Activated naive CD8-positive, alpha-beta T cell treated with anti-CD3 and anti-CD28 coated beads for 36 hours (primary cell): ENCODE measurements at regions not wholly inside any gene's neighbourhood (a gene's known extent, or its start where the extent isn't known, plus 50 kb on each side); places are given as distances from the start of the nearest gene placed in this dataset.

Experiments used
- DNase-seq: peaks from one replicate; pipeline ENCODE4 v3.0.0; 2021
- H3K27ac Mint-ChIP-seq: one replicate; pipeline ENCODE4 v1.8.0; 2022; ENCODE audit warnings: mild to moderate bottlenecking, moderate library complexity, mixed read lengths
- H3K27me3 Mint-ChIP-seq: one replicate; pipeline ENCODE4 v1.8.0; 2022; ENCODE audit warnings: mild to moderate bottlenecking, mixed read lengths
- H3K36me3 Mint-ChIP-seq: one replicate; pipeline ENCODE4 v1.8.0; 2021; ENCODE audit warnings: mild to moderate bottlenecking, mixed read lengths
- H3K4me1 Mint-ChIP-seq: one replicate; pipeline ENCODE4 v1.8.0; 2021; ENCODE audit warnings: mixed read lengths
- H3K4me3 Mint-ChIP-seq: one replicate; pipeline ENCODE4 v1.8.0; 2022; ENCODE audit warnings: mild to moderate bottlenecking, moderate library complexity, mixed read lengths
- H3K9me3 Mint-ChIP-seq: one replicate; pipeline ENCODE4 v1.8.0; 2022; ENCODE audit warnings: mixed read lengths

GRCh38 chr10:1923586-1923985 is 186.3 kb upstream of the ADARB2 start:
- H3K36me3 Mint-ChIP-seq: no peaks in the 10 kb centered on the region
- H3K9me3 Mint-ChIP-seq: no peaks in the 10 kb centered on the region
- no peaks in the 10 kb centered on the region for H3K27me3 Mint-ChIP-seq
- DNase-seq: no peak
- no peak overlapping the region for H3K27ac Mint-ChIP-seq
- peaks cover 5% of the 10 kb centered on the region for H3K4me1 Mint-ChIP-seq
- H3K4me3 Mint-ChIP-seq: no peak overlapping the region

- Mint-ChIP-seq H3K27ac (no peak overlapping the region), H3K4me3 (no peak overlapping the region), H3K36me3 (no peaks in the 10 kb centered on the region), H3K4me1 (peaks cover 5% of the 10 kb centered on the region), H3K27me3 (no peaks in the 10 kb centered on the region), H3K9me3 (no peaks in the 10 kb centered on the region)
- DNase-seq: no peak
Observed at GRCh38 chr10:1920941-1921340, 183.6 kb upstream of the ADARB2 start.

GRCh38 chr10:1920127-1920526 is 182.8 kb upstream of the ADARB2 start:
- DNase-seq: no peak
- Mint-ChIP-seq H3K36me3 (no peaks in the 10 kb centered on the region), H3K27me3 (no peaks in the 10 kb centered on the region), H3K27ac (no peak overlapping the region), H3K4me1 (peaks cover 5% of the 10 kb centered on the region), H3K9me3 (no peaks in the 10 kb centered on the region), H3K4me3 (no peak overlapping the region)

GRCh38 chr10:1911771-1912170 is 174.4 kb upstream of the ADARB2 start:
- Mint-ChIP-seq H3K9me3 (no peaks in the 10 kb centered on the region), H3K27ac (no peak overlapping the region), H3K27me3 (no peaks in the 10 kb centered on the region), H3K36me3 (no peaks in the 10 kb centered on the region), H3K4me1 (no peaks in the 10 kb centered on the region), H3K4me3 (no peak overlapping the region)
- no peak for DNase-seq

GRCh38 chr10:1903982-1904381 is 166.7 kb upstream of the ADARB2 start:
- H3K4me1 Mint-ChIP-seq: no peaks in the 10 kb centered on the region
- no peak for DNase-seq
- no peak overlapping the region for H3K27ac Mint-ChIP-seq
- H3K36me3 Mint-ChIP-seq: no peaks in the 10 kb centered on the region
- H3K4me3 Mint-ChIP-seq: no peak overlapping the region
- no peaks in the 10 kb centered on the region for H3K9me3 Mint-ChIP-seq
- H3K27me3 Mint-ChIP-seq: peaks cover 6% of the 10 kb centered on the region

GRCh38 chr10:1896153-1896552 is 158.8 kb upstream of the ADARB2 start:
- Mint-ChIP-seq H3K36me3 (no peaks in the 10 kb centered on the region), H3K4me3 (no peak overlapping the region), H3K27ac (no peak overlapping the region), H3K27me3 (no peaks in the 10 kb centered on the region), H3K9me3 (no peaks in the 10 kb centered on the region), H3K4me1 (no peaks in the 10 kb centered on the region)
- no peak for DNase-seq

- no peak for DNase-seq
- Mint-ChIP-seq H3K4me1 (no peaks in the 10 kb centered on the region), H3K9me3 (no peaks in the 10 kb centered on the region), H3K4me3 (no peak overlapping the region), H3K36me3 (no peaks in the 10 kb centered on the region), H3K27me3 (no peaks in the 10 kb centered on the region), H3K27ac (no peak overlapping the region)
Observed at GRCh38 chr10:1895691-1896090, 158.4 kb upstream of the ADARB2 start.

- H3K27me3 Mint-ChIP-seq: no peaks in the 10 kb centered on the region
- no peaks in the 10 kb centered on the region for H3K4me1 Mint-ChIP-seq
- H3K27ac Mint-ChIP-seq: no peak overlapping the region
- H3K4me3 Mint-ChIP-seq: no peak overlapping the region
- no peaks in the 10 kb centered on the region for H3K9me3 Mint-ChIP-seq
- no peaks in the 10 kb centered on the region for H3K36me3 Mint-ChIP-seq
- no peak for DNase-seq
Observed at GRCh38 chr10:1894912-1895311, 157.6 kb upstream of the ADARB2 start.

- Mint-ChIP-seq H3K4me1 (no peaks in the 10 kb centered on the region), H3K27me3 (no peaks in the 10 kb centered on the region), H3K27ac (no peak overlapping the region), H3K9me3 (no peaks in the 10 kb centered on the region), H3K4me3 (no peak overlapping the region), H3K36me3 (no peaks in the 10 kb centered on the region)
- DNase-seq: no peak
Observed at GRCh38 chr10:1893941-1894340, 156.6 kb upstream of the ADARB2 start.

GRCh38 chr10:1886039-1886438 is 148.7 kb upstream of the ADARB2 start:
- no peaks in the 10 kb centered on the region for H3K27me3 Mint-ChIP-seq
- H3K9me3 Mint-ChIP-seq: peaks cover 6% of the 10 kb centered on the region

GRCh38 chr10:1882728-1883127 is 145.4 kb upstream of the ADARB2 start:
- Mint-ChIP-seq H3K9me3 (peaks cover 1% of the 10 kb centered on the region), H3K27ac (no peak overlapping the region), H3K4me3 (no peak overlapping the region), H3K27me3 (no peaks in the 10 kb centered on the region), H3K36me3 (peaks cover 3% of the 10 kb centered on the region), H3K4me1 (no peaks in the 10 kb centered on the region)
- no peak for DNase-seq

More at GRCh38 chr10:1886039-1886438, 148.7 kb upstream of the ADARB2 start:
- H3K4me3 Mint-ChIP-seq: no peak overlapping the region
- H3K36me3 Mint-ChIP-seq: no peaks in the 10 kb centered on the region
- DNase-seq: no peak
- H3K4me1 Mint-ChIP-seq: no peaks in the 10 kb centered on the region
- no peak overlapping the region for H3K27ac Mint-ChIP-seq

GRCh38 chr10:1882180-1882579 is 144.9 kb upstream of the ADARB2 start:
- no peaks in the 10 kb centered on the region for H3K4me1 Mint-ChIP-seq
- H3K27ac Mint-ChIP-seq: no peak overlapping the region
- H3K36me3 Mint-ChIP-seq: peaks cover 3% of the 10 kb centered on the region
- no peaks in the 10 kb centered on the region for H3K27me3 Mint-ChIP-seq
- no peak overlapping the region for H3K4me3 Mint-ChIP-seq
- DNase-seq: no peak
- H3K9me3 Mint-ChIP-seq: peaks cover 1% of the 10 kb centered on the region

- Mint-ChIP-seq H3K9me3 (peaks cover 1% of the 10 kb centered on the region), H3K4me1 (no peaks in the 10 kb centered on the region), H3K4me3 (no peak overlapping the region), H3K27me3 (no peaks in the 10 kb centered on the region), H3K36me3 (peaks cover 3% of the 10 kb centered on the region), H3K27ac (no peak overlapping the region)
- no peak for DNase-seq
Observed at GRCh38 chr10:1881636-1882035, 144.3 kb upstream of the ADARB2 start.

- H3K36me3 Mint-ChIP-seq: peaks cover 2% of the 10 kb centered on the region
- DNase-seq: no peak
- H3K4me1 Mint-ChIP-seq: no peaks in the 10 kb centered on the region
- no peaks in the 10 kb centered on the region for H3K9me3 Mint-ChIP-seq
- no peak overlapping the region for H3K27ac Mint-ChIP-seq
- H3K4me3 Mint-ChIP-seq: no peak overlapping the region
- no peaks in the 10 kb centered on the region for H3K27me3 Mint-ChIP-seq
Observed at GRCh38 chr10:1874533-1874932, 137.2 kb upstream of the ADARB2 start.

GRCh38 chr10:1873661-1874315 is 136.5 kb upstream of the ADARB2 start:
- Mint-ChIP-seq H3K4me3 (no peak overlapping the region), H3K27me3 (no peaks in the 10 kb centered on the region), H3K36me3 (peaks cover 2% of the 10 kb centered on the region), H3K27ac (peak overlapping the region; percentile 23), H3K4me1 (no peaks in the 10 kb centered on the region), H3K9me3 (no peaks in the 10 kb centered on the region)
- no peak for DNase-seq

GRCh38 chr10:1872151-1872726 is 134.9 kb upstream of the ADARB2 start:
- H3K4me3 Mint-ChIP-seq: no peak overlapping the region
- H3K4me1 Mint-ChIP-seq: no peaks in the 10 kb centered on the region
- no peak overlapping the region for H3K27ac Mint-ChIP-seq
- H3K36me3 Mint-ChIP-seq: no peaks in the 10 kb centered on the region
- H3K9me3 Mint-ChIP-seq: no peaks in the 10 kb centered on the region
- no peak for DNase-seq
- no peaks in the 10 kb centered on the region for H3K27me3 Mint-ChIP-seq
